Gastroesophageal sphincter (tissue), 4 donors: ENCODE measurements at regions not wholly inside any gene's neighbourhood (a gene's known extent, or its start where the extent isn't known, plus 50 kb on each side); places are given as distances from the start of the nearest gene placed in this dataset.

Experiments
- ATAC-seq: fragments of 150-250 bp; one replicate; pipeline ENCODE4 v1.9.1; 2016; ENCODE audit warnings: mild to moderate bottlenecking, moderate library complexity
- H3K27ac ChIP-seq, 4 donors: fragments of 200-600 bp; sonication (generic) in 3 of 4; 1 replicate in 3 of 4; 2 replicates in 1 of 4; pipeline ENCODE4 v1.5.1; 2016 to 2019
- H3K27me3 ChIP-seq: fragments of 200-600 bp; sonication (generic); one replicate; pipeline ENCODE4 v1.5.1; 2019
- H3K36me3 ChIP-seq, 2 donors: fragments of 200-600 bp; sonication (generic); one replicate each; pipeline ENCODE4 v1.5.1; 2019; ENCODE audit warnings: control low read depth in 1 of 2
- H3K4me1 ChIP-seq, 3 donors: fragments of 200-600 bp; sonication (generic); 1 replicate in 2 of 3; 2 replicates in 1 of 3; pipeline ENCODE4 v1.5.1; 2016 to 2019; ENCODE audit warnings: control low read depth in 2 of 3
- H3K4me3 ChIP-seq, 2 donors: fragments of 200-600 bp; sonication (generic); one replicate each; pipeline ENCODE4 v1.5.1; 2019; ENCODE audit warnings: mild to moderate bottlenecking in 1 of 2, moderate library complexity in 1 of 2
- H3K9me3 ChIP-seq, 3 donors: fragments of 200-600 bp; sonication (generic); one replicate each; pipeline ENCODE4 v1.5.1; 2017 to 2019; ENCODE audit warnings: control low read depth in 2 of 3
- EP300 ChIP-seq: sonication (generic); formaldehyde crosslinking; IDR thresholded peaks from one replicate; pipeline ENCODE4 v1.6.1; 2017; ENCODE audit warnings: antibody characterized with exemption, mild to moderate bottlenecking
- POLR2A ChIP-seq, 2 donors: fragments of 450-650 bp; IDR thresholded peaks; one replicate each; pipeline ENCODE4 v1.6.1; 2017; ENCODE audit warnings: antibody characterized with exemption in 2 of 2, mild to moderate bottlenecking in 2 of 2, moderate library complexity in 1 of 2
- POLR2AphosphoS5 ChIP-seq: sonication (generic); formaldehyde crosslinking; IDR thresholded peaks from one replicate; pipeline ENCODE4 v1.6.1; 2017; ENCODE audit warnings: antibody characterized with exemption
- WGBS, 2 donors: methylation state at CpG; one replicate each; pipeline ENCODE4 v1.1.5; 2018; ENCODE audit warnings: low coverage in 1 of 2; 5-methylcytosine and 5-hydroxymethylcytosine counted together
- TF ChIP-seq, protein P1 (sequence below), 4 experiments: fragments of 200-600 bp in 2 of 4; fragments of 450-650 bp in 2 of 4; sonication (generic) in 1 of 4; IDR thresholded peaks; one replicate each; pipeline ENCODE4 v1.5.1; 2017 to 2019; ENCODE audit warnings: antibody characterized with exemption in 4 of 4, mild to moderate bottlenecking in 2 of 4, moderate library complexity in 2 of 4

DNA sequence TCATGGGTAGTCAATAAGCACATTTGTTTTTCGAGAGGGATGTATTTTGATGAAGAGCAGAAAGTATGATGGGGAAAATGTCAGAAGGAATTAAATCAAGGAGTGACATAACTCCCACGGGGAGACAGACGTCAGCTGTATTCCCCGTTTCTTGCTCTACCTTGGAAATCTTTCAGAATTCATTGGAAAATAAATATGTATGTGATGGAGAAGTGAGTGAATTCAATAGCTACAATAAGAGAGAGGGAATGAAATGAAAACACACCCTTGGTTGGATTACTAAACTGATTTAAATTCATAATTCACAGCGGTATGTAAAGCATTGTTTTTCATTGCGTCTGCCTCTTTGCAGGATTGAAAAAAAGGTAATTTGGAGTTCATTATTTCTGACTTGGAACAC is 209.7 kb upstream of the KLF4 start:
- 71 to 76% methylated on average over 5 of the region's 6 CpGs for WGBS, 2 donors
- H3K9me3 ChIP-seq = no peaks in the 10 kb centered on the region
- H3K36me3 ChIP-seq = no peaks in the 10 kb centered on the region
- TF ChIP-seq, protein P1, sequence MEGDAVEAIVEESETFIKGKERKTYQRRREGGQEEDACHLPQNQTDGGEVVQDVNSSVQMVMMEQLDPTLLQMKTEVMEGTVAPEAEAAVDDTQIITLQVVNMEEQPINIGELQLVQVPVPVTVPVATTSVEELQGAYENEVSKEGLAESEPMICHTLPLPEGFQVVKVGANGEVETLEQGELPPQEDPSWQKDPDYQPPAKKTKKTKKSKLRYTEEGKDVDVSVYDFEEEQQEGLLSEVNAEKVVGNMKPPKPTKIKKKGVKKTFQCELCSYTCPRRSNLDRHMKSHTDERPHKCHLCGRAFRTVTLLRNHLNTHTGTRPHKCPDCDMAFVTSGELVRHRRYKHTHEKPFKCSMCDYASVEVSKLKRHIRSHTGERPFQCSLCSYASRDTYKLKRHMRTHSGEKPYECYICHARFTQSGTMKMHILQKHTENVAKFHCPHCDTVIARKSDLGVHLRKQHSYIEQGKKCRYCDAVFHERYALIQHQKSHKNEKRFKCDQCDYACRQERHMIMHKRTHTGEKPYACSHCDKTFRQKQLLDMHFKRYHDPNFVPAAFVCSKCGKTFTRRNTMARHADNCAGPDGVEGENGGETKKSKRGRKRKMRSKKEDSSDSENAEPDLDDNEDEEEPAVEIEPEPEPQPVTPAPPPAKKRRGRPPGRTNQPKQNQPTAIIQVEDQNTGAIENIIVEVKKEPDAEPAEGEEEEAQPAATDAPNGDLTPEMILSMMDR (IDR thresholded peaks at IDR 0.05) = no peak
- TF ChIP-seq POLR2AphosphoS5 = no peak
- no peak for TF ChIP-seq EP300
- TF ChIP-seq POLR2A (IDR thresholded peaks at IDR 0.05) = no peak
- no peaks in the 10 kb centered on the region for H3K27me3 ChIP-seq
- no peaks in the 10 kb centered on the region for H3K4me1 ChIP-seq
- no peak overlapping the region for H3K4me3 ChIP-seq
- H3K27ac ChIP-seq = no peak overlapping the region
- ATAC-seq = no peak

- TF ChIP-seq EP300 (no peak), POLR2AphosphoS5 (no peak), POLR2A (IDR thresholded peaks at IDR 0.05) (no peak)
- TF ChIP-seq, protein P1 (IDR thresholded peaks at IDR 0.05) = no peak
- no peak for ATAC-seq
- WGBS, 2 donors = 67 to 70% methylated on average over 4 of the region's 4 CpGs
These were observed 209.2 kb upstream of the KLF4 start for GRCh38 chr9:107698779-107699178.

GRCh38 chr9:107696302-107696701 is 206.7 kb upstream of the KLF4 start:
- Histone ChIP-seq H3K9me3 (no peaks in the 10 kb centered on the region), H3K4me1 (no peaks in the 10 kb centered on the region), H3K27me3 (no peaks in the 10 kb centered on the region), H3K27ac (no peak overlapping the region), H3K36me3 (no peaks in the 10 kb centered on the region), H3K4me3 (no peak overlapping the region)
- TF ChIP-seq EP300 (no peak), POLR2AphosphoS5 (no peak), POLR2A (IDR thresholded peaks at IDR 0.05) (no peak)
- TF ChIP-seq, protein P1 (IDR thresholded peaks at IDR 0.05) = no peak
- 89 to 93% methylated on average over 5 of the region's 5 CpGs for WGBS, 2 donors
- ATAC-seq = no peak

More at GRCh38 chr9:107698779-107699178, 209.2 kb upstream of the KLF4 start:
- Histone ChIP-seq H3K4me3 (no peak overlapping the region), H3K27me3 (no peaks in the 10 kb centered on the region), H3K27ac (no peak overlapping the region), H3K4me1 (no peaks in the 10 kb centered on the region), H3K9me3 (no peaks in the 10 kb centered on the region), H3K36me3 (no peaks in the 10 kb centered on the region)

GRCh38 chr9:107694390-107694789 is 204.8 kb upstream of the KLF4 start:
- TF ChIP-seq POLR2A (IDR thresholded peaks at IDR 0.05) (no peak), POLR2AphosphoS5 (no peak)
- 67 to 92% methylated on average over 1 of the region's 1 CpG for WGBS, 2 donors
- ATAC-seq = no peak
- H3K27ac ChIP-seq = no peak overlapping the region
- no peaks in the 10 kb centered on the region for H3K9me3 ChIP-seq
- no peak overlapping the region for H3K4me3 ChIP-seq
- no peaks in the 10 kb centered on the region for H3K36me3 ChIP-seq
- H3K4me1 ChIP-seq = no peaks in the 10 kb centered on the region
- no peaks in the 10 kb centered on the region for H3K27me3 ChIP-seq

DNA sequence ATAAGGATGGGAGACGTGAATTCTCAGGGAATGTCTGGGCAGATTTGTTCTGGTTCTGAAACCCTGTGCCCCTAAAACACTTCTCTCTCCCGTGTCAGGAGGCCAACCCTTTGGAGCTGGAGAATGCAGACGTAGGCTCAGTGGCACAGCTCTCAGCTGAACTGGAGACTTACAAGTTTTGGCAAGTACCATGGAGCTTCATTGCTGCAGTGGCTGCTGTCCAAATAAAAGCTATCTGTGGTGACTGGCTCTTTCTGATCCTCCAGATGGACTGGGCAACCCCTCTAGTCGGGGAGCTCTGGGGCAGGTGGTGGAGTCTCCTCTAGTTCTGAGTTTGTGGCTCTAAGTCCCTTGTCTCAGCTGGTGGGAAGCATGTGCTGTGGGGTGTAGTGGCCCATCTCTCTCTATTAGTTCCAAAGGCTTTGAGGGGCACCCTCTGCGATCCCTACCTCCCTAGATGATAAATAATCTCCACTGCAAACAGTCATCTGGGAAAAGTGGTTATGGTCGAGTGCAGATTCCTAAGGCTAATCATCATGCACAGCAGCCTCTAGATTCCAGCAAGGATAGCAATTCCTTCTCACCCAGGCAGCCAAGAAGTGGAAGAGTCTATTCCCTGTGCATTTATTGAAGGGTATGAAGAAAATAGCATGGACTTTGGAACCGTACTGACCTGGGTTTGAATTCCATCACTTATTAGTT is 204.2 kb upstream of the KLF4 start:
- Histone ChIP-seq H3K36me3 (no peaks in the 10 kb centered on the region), H3K27me3 (no peaks in the 10 kb centered on the region), H3K9me3 (no peaks in the 10 kb centered on the region), H3K4me1 (no peaks in the 10 kb centered on the region), H3K27ac (no peak overlapping the region), H3K4me3 (no peak overlapping the region)
- 45 to 64% methylated on average over 2 to 4 of the region's 7 CpGs for WGBS, 2 donors
- TF ChIP-seq POLR2A (IDR thresholded peaks at IDR 0.05) (no peak), EP300 (no peak), POLR2AphosphoS5 (no peak)
- TF ChIP-seq, protein P1 (IDR thresholded peaks at IDR 0.05) = no peak
- ATAC-seq = no peak
